ENCODE measurements at regions not wholly inside any gene's neighbourhood (a gene's known extent, or its start where the extent isn't known, plus 50 kb on each side); places are given as distances from the start of the nearest gene placed in this dataset.

GRCh38 chr11:115587718-115588342, 83.6 kb upstream of the CADM1 start:
- no peak for TF ChIP-seq CTCF (IDR thresholded peaks at IDR 0.05)
- TF ChIP-seq POLR2A (IDR thresholded peaks at IDR 0.05): no peak

All from suprapubic skin (tissue), 3 donors.